GM23338 (cell line): ENCODE measurements at regions not wholly inside any gene's neighbourhood (a gene's known extent, or its start where the extent isn't known, plus 50 kb on each side); places are given as distances from the start of the nearest gene placed in this dataset.

Experiments used
- ATAC-seq: fragments of 200-7000 bp; cut with Tn5 transposase; 3 replicates; pipeline ENCODE4 v1.9.1; 2020
- DNase-seq: peaks from one replicate; pipeline ENCODE4 v3.0.0-alpha.2; 2015; ENCODE audit warnings: low spot score
- H2AFZ ChIP-seq: fragments of 200-600 bp; sonication (generic); 2 replicates; pipeline ENCODE4 v1.8.0; 2016; ENCODE audit warnings: antibody characterized with exemption, mild to moderate bottlenecking, moderate library complexity
- H3F3A ChIP-seq: fragments of 200-600 bp; sonication (generic); replicated peaks from 2 replicates; pipeline ENCODE4 v1.8.0; 2017; ENCODE audit warnings: antibody characterized with exemption, mixed run types, low read depth
- H3K27ac ChIP-seq: fragments of 200-600 bp; sonication (generic); 2 replicates; pipeline ENCODE4 v1.6.1; 2016; ENCODE audit warnings: low read depth
- H3K27me3 ChIP-seq: fragments of 200-600 bp; sonication (generic); 2 replicates; pipeline ENCODE4 v1.8.0; 2016; ENCODE audit warnings: mild to moderate bottlenecking, mixed run types, moderate library complexity; ENCODE audit not compliant: insufficient read depth
- H3K36me3 ChIP-seq: fragments of 200-600 bp; sonication (generic); 2 replicates; pipeline ENCODE4 v1.8.0; 2016; ENCODE audit warnings: mild to moderate bottlenecking; ENCODE audit not compliant: insufficient read depth
- H3K4me1 ChIP-seq: fragments of 200-600 bp; sonication (generic); 2 replicates; pipeline ENCODE4 v1.8.0; 2016; ENCODE audit warnings: mild to moderate bottlenecking, moderate library complexity; ENCODE audit not compliant: insufficient read depth
- H3K4me2 ChIP-seq: fragments of 200-600 bp; sonication (generic); 2 replicates; pipeline ENCODE4 v1.7.1; 2017; ENCODE audit warnings: mixed run types
- H3K4me3 ChIP-seq: fragments of 200-600 bp; sonication (generic); 2 replicates; pipeline ENCODE4 v1.6.1; 2016; ENCODE audit warnings: mixed run types
- H3K79me2 ChIP-seq: fragments of 200-600 bp; sonication (generic); replicated peaks from 2 replicates; pipeline ENCODE4 v1.8.0; 2017; ENCODE audit warnings: mild to moderate bottlenecking; ENCODE audit not compliant: insufficient read depth
- H3K9me2 ChIP-seq: fragments of 200-600 bp; sonication (generic); 2 replicates; pipeline ENCODE4 v1.8.0; 2017; ENCODE audit not compliant: insufficient read depth
- H4K20me1 ChIP-seq: fragments of 200-600 bp; sonication (generic); replicated peaks from 2 replicates; pipeline ENCODE4 v1.8.0; 2017; ENCODE audit warnings: mild to moderate bottlenecking; ENCODE audit not compliant: insufficient read depth
- H3K27ac Mint-ChIP-seq: 2 replicates; pipeline ENCODE4 v1.8.0; 2020; ENCODE audit warnings: inconsistent platforms, mild to moderate bottlenecking, moderate library complexity, mixed read lengths
- H3K27me3 Mint-ChIP-seq: 3 replicates; pipeline ENCODE4 v1.8.0; 2022; ENCODE audit warnings: low read depth, mild to moderate bottlenecking, moderate library complexity, mixed read lengths, inconsistent platforms; ENCODE audit not compliant: insufficient read depth, poor library complexity
- H3K36me3 Mint-ChIP-seq: 3 replicates; pipeline ENCODE4 v1.8.0; 2021; ENCODE audit warnings: low read depth, mild to moderate bottlenecking, inconsistent platforms, moderate library complexity, mixed read lengths
- H3K4me1 Mint-ChIP-seq: 3 replicates; pipeline ENCODE4 v1.8.0; 2020; ENCODE audit warnings: mild to moderate bottlenecking, inconsistent platforms, mixed read lengths
- H3K4me3 Mint-ChIP-seq: 3 replicates; pipeline ENCODE4 v1.8.0; 2021; ENCODE audit warnings: moderate library complexity, mild to moderate bottlenecking, inconsistent platforms, mixed read lengths
- H3K9me3 Mint-ChIP-seq: 3 replicates; pipeline ENCODE4 v1.8.0; 2020; ENCODE audit warnings: moderate library complexity, mild to moderate bottlenecking, inconsistent platforms, mixed read lengths
- CREB1 ChIP-seq: fragments of 250-450 bp; sonication (Bioruptor Pico); IDR thresholded peaks from 2 replicates; pipeline ENCODE4 v1.5.0; 2020; ENCODE audit warnings: low read depth, mild to moderate bottlenecking, moderate library complexity
- CTCF ChIP-seq, 2 experiments: fragments of 200-600 bp in 1 of 2; sonication (generic) in 1 of 2; conservative IDR thresholded peaks; 2 replicates each; pipeline versions ENCODE4 v1.5.1 to v1.6.1; 2016 to 2017; ENCODE audit warnings: antibody characterized with exemption in 2 of 2, low read depth in 2 of 2, mild to moderate bottlenecking in 2 of 2, moderate library complexity in 1 of 2
- ETS1 ChIP-seq: IDR thresholded peaks from 2 replicates; pipeline ENCODE4 v1.6.1; 2016; ENCODE audit warnings: antibody characterized with exemption
- EZH2 ChIP-seq: fragments of 200-600 bp; sonication (generic); IDR thresholded peaks from one replicate; pipeline ENCODE4 v1.8.0; 2017; ENCODE audit warnings: antibody characterized with exemption, mild to moderate bottlenecking, low read depth; ENCODE audit not compliant: unreplicated experiment
- EZH2phosphoT487 ChIP-seq: fragments of 200-600 bp; sonication (generic); IDR thresholded peaks from one replicate; pipeline ENCODE4 v1.8.1; 2018; ENCODE audit warnings: antibody characterized with exemption; ENCODE audit not compliant: unreplicated experiment
- JUNB ChIP-seq: IDR thresholded peaks from one replicate; pipeline ENCODE4 v1.6.1; 2016; ENCODE audit warnings: antibody characterized with exemption; ENCODE audit not compliant: unreplicated experiment
- NANOG ChIP-seq: IDR thresholded peaks from 2 replicates; pipeline ENCODE4 v1.6.1; 2016; ENCODE audit warnings: antibody characterized with exemption, borderline replicate concordance
- POLR2AphosphoS5 ChIP-seq: IDR thresholded peaks from 2 replicates; pipeline ENCODE4 v1.6.1; 2016; ENCODE audit warnings: antibody characterized with exemption, low read depth
- REST ChIP-seq: IDR thresholded peaks from one replicate; pipeline ENCODE4 v1.6.1; 2018; ENCODE audit warnings: antibody characterized with exemption; ENCODE audit not compliant: unreplicated experiment
- STAT1 ChIP-seq: IDR thresholded peaks from one replicate; pipeline ENCODE4 v1.6.1; 2016; ENCODE audit warnings: antibody characterized with exemption; ENCODE audit not compliant: unreplicated experiment
- ZNF114 ChIP-seq: fragments of 250-450 bp; sonication (Bioruptor Pico); IDR thresholded peaks from 2 replicates; pipeline ENCODE4 v1.5.0; 2020; ENCODE audit warnings: mild to moderate bottlenecking, moderate library complexity
- ZNF331 ChIP-seq: fragments of 250-450 bp; sonication (Bioruptor Pico); IDR thresholded peaks from 2 replicates; pipeline ENCODE4 v1.5.0; 2020; ENCODE audit warnings: low read depth, mild to moderate bottlenecking, moderate library complexity
- ZNF462 ChIP-seq: fragments of 250-450 bp; sonication (Bioruptor Pico); IDR thresholded peaks from 2 replicates; pipeline ENCODE4 v1.5.0; 2020; ENCODE audit warnings: mild to moderate bottlenecking, moderate library complexity

- Mint-ChIP-seq H3K4me3 (no peak overlapping the region), H3K27ac (no peak overlapping the region), H3K9me3 (no peaks in the 10 kb centered on the region), H3K27me3 (no peaks in the 10 kb centered on the region), H3K4me1 (peaks cover 22% of the 10 kb centered on the region), H3K36me3 (no peaks in the 10 kb centered on the region)
- Histone ChIP-seq H3K9me2 (no peaks in the 10 kb centered on the region), H3F3A (no peaks in the 10 kb centered on the region), H3K36me3 (no peaks in the 10 kb centered on the region), H3K4me3 (no peak overlapping the region), H3K4me2 (no peak overlapping the region), H3K4me1 (peaks cover 13% of the 10 kb centered on the region), H3K27ac (no peak overlapping the region), H2AFZ (no peak overlapping the region), H4K20me1 (no peaks in the 10 kb centered on the region), H3K79me2 (no peaks in the 10 kb centered on the region), H3K27me3 (no peaks in the 10 kb centered on the region)
- ATAC-seq (no peak), DNase-seq (no peak)
- no peak for TF ChIP-seq ZNF331
- TF ChIP-seq REST = no peak
- TF ChIP-seq ZNF462 (CRISPR knock-in tag) = no peak
- no peak for TF ChIP-seq EZH2
- no peak for TF ChIP-seq CREB1 (CRISPR knock-in tag)
- TF ChIP-seq ETS1 = no peak
- TF ChIP-seq CTCF (conservative IDR thresholded peaks at IDR 0.05; ENCODE audit: low read depth in 2 of 2) = no peak
- TF ChIP-seq JUNB = no peak
- no peak for TF ChIP-seq POLR2AphosphoS5
- no peak for TF ChIP-seq ZNF114 (CRISPR knock-in tag)
- no peak for TF ChIP-seq NANOG
- TF ChIP-seq STAT1 = no peak
- no peak for TF ChIP-seq EZH2phosphoT487
Observed at GRCh38 chr9:99726758-99727157, 94.9 kb upstream of the NR4A3 start.
